AG04449 (cell line): ENCODE measurements at regions not wholly inside any gene's neighbourhood (a gene's known extent, or its start where the extent isn't known, plus 50 kb on each side); places are given as distances from the start of the nearest gene placed in this dataset.
"Not testable (repeated sequence)": the region's sequence is repeated elsewhere in the genome, so short reads cannot be mapped to it uniquely, and the experiment has no call there.

Experiments
- CTCF ChIA-PET: fragments of 350-600 bp; formaldehyde crosslinking; extraction: SDS; loops from one replicate; lab custom pipeline; 2021; ENCODE audit warnings: antibody characterized with exemption; lab: Yijun Ruan, JAX
- POLR2A ChIA-PET: fragments of 400-600, 350-600 bp; formaldehyde crosslinking; extraction: SDS; loops from one replicate; lab custom pipeline; 2020; ENCODE audit warnings: antibody characterized with exemption, inconsistent platforms; lab: Yijun Ruan, JAX
- DNase-seq: peaks from one replicate; pipeline ENCODE4 v3.0.0-alpha.2; 2010; ENCODE audit warnings: low read depth, low spot score
- H3K4me3 ChIP-seq: 2 replicates; pipeline ENCODE4 v1.5.1; 2011; ENCODE audit warnings: low read depth, mild to moderate bottlenecking, control low read depth, low read length
- CTCF ChIP-seq: IDR thresholded peaks from one replicate; pipeline ENCODE4 v1.5.1; 2011; ENCODE audit warnings: mild to moderate bottlenecking, moderate library complexity, low read length, control low read depth, inconsistent platforms; ENCODE audit not compliant: insufficient read depth; ENCODE audit errors: missing control alignments

GRCh38 chr3:64361962-64362735 lies 136.9 kb upstream of the PRICKLE2 start:
- POLR2A ChIA-PET = no interaction called here
- CTCF ChIA-PET = interaction anchor here (1.5 kb wide), 1 partner anchor 9 kb away, joined by 3 read pairs; no protein-coding TSS in a partner anchor
- H3K4me3 ChIP-seq = no peak overlapping the region
- no peak for DNase-seq
- no peak for TF ChIP-seq CTCF

GRCh38 chr3:64361036-64361435 lies 135.8 kb upstream of the PRICKLE2 start:
- POLR2A ChIA-PET, DNase-seq, H3K4me3 ChIP-seq: not testable (repeated sequence)
- CTCF ChIA-PET = interaction anchor here (1.5 kb wide), 1 partner anchor 10 kb away, joined by 3 read pairs; no protein-coding TSS in a partner anchor

- CTCF ChIA-PET = no interaction called here
- POLR2A ChIA-PET = no interaction called here
- no peak for DNase-seq
- no peak for TF ChIP-seq CTCF
- H3K4me3 ChIP-seq = no peak overlapping the region
Observed at GRCh38 chr3:64360280-64360679, 135.0 kb upstream of the PRICKLE2 start.

GRCh38 chr3:64359735-64360134 lies 134.5 kb upstream of the PRICKLE2 start:
- DNase-seq = no peak
- no peak overlapping the region for H3K4me3 ChIP-seq
- CTCF ChIA-PET = interaction anchor here (1.9 kb wide), 1 partner anchor 10 kb away, joined by 9 read pairs; no protein-coding TSS in a partner anchor
- POLR2A ChIA-PET = no interaction called here
- TF ChIP-seq CTCF = no peak

GRCh38 chr3:64358853-64359252 lies 133.6 kb upstream of the PRICKLE2 start:
- H3K4me3 ChIP-seq = no peak overlapping the region
- ChIA-PET CTCF (interaction anchor here (1.9 kb wide), 1 partner anchor 11 kb away, joined by 9 read pairs; no protein-coding TSS in a partner anchor), POLR2A (no interaction called here)

GRCh38 chr3:64358176-64358575 lies 132.9 kb upstream of the PRICKLE2 start:
- TF ChIP-seq CTCF = no peak
- ChIA-PET POLR2A (no interaction called here), CTCF (interaction anchor here (1.3 to 1.9 kb wide), 2 partner anchors 12 to 127 kb away, joined by 3 to 9 read pairs; no protein-coding TSS in a partner anchor)
- DNase-seq = no peak
- no peak overlapping the region for H3K4me3 ChIP-seq

More at GRCh38 chr3:64358853-64359252, 133.6 kb upstream of the PRICKLE2 start:
- no peak for DNase-seq
- TF ChIP-seq CTCF = no peak
